ENCODE measurements at regions not wholly inside any gene's neighbourhood (a gene's known extent, or its start where the extent isn't known, plus 50 kb on each side); places are given as distances from the start of the nearest gene placed in this dataset.

- TF ChIP-seq EP300 (IDR thresholded peaks at IDR 0.05; ENCODE audit: borderline replicate concordance), result no peak
- no peak for TF ChIP-seq FOXM1 (IDR thresholded peaks at IDR 0.05; ENCODE audit: borderline replicate concordance, low read depth)
- no peak for TF ChIP-seq REST (IDR thresholded peaks at IDR 0.05; ENCODE audit: low read depth)
- no peak for TF ChIP-seq TEAD4 (IDR thresholded peaks at IDR 0.05)
- TF ChIP-seq CEBPB (IDR thresholded peaks at IDR 0.05), result no peak
- TF ChIP-seq CREB1 (IDR thresholded peaks at IDR 0.05; ENCODE audit: low read depth), result no peak
- TF ChIP-seq MAX (IDR thresholded peaks at IDR 0.05), result no peak
- TF ChIP-seq RAD21 (IDR thresholded peaks at IDR 0.05; ENCODE audit: low read depth), result no peak
- no peak for TF ChIP-seq TAF1 (IDR thresholded peaks at IDR 0.05; ENCODE audit: low read depth)
- TF ChIP-seq YY1 (IDR thresholded peaks at IDR 0.05; ENCODE audit: low read depth), result no peak
Measured at GRCh38 chr3:17905996-17906395, 163.6 kb upstream of the TBC1D5 start.

Data from Ishikawa (cell line).